ENCODE measurements at regions not wholly inside any gene's neighbourhood (a gene's known extent, or its start where the extent isn't known, plus 50 kb on each side); places are given as distances from the start of the nearest gene placed in this dataset.
"Not testable (repeated sequence)": the region's sequence is repeated elsewhere in the genome, so short reads cannot be mapped to it uniquely, and the experiment has no call there.

- no peak for DNase-seq (ENCODE audit: low read depth in 2 of 2, low spot score in 1 of 2)
Observed at GRCh38 chr1:213324859-213325258, 273.8 kb downstream of the RPS6KC1 start.

DNA sequence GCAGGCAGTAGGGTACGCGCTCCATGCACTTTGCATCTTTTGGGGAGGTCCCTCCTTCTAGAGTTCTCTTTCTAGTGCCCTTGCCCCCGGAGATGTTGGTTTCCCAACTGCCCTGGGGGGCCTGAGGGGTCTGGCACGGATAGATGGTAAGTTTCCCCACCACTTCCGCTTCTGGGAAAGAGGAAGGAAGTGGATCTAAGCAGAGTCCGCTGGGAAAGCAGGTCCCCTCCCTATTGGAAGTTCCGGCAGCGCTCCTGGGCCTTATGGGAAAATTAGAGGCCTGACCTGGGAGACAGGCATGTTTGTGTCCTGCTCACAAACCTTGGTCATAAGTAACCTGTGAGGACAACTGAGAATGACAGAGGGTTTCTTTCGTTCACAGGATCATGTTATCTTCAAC lies 274.4 kb downstream of the RPS6KC1 start:
- DNase-seq (ENCODE audit: low read depth in 2 of 2, low spot score in 1 of 2) = no peak

GRCh38 chr1:213326281-213327016 lies 275.4 kb downstream of the RPS6KC1 start:
- DNase-seq (ENCODE audit: low read depth in 2 of 2, low spot score in 1 of 2) = no peak

DNA sequence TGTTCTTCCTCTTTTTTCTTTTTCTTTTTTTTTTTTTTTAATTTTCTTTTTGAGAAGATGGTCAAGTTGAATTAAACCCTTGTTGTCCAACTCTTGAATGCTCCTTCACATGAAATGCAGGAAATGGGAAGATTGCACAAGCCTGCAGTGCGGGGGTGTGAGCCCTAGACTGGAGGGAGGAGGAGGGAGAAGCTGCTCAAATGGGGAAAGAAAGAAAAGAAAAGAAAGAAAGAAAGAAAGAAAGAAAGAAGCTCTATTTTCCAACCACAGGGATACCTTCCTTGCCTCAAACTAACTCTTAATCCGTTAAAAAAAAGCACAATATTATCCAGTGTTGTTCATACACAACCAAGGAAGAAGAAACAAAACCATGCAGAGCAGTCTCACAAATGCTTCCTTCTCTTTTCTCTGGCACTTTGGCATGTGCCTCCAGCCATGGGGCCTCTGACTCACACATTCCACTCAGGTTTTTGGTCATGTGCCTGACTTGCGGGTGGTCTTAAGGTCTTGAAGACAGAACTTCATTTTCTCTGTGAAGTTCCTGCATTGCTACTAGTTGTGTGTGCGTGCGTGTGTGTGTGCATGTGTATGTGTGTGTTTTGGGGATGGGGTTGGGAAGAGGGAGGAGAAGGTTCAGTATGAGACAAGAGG lies 276.1 kb downstream of the RPS6KC1 start:
- no peak for DNase-seq (ENCODE audit: low read depth in 2 of 2, low spot score in 1 of 2)

GRCh38 chr1:213329406-213330008 lies 278.5 kb downstream of the RPS6KC1 start:
- DNase-seq (ENCODE audit: low read depth in 2 of 2, low spot score in 1 of 2) = no peak

DNA sequence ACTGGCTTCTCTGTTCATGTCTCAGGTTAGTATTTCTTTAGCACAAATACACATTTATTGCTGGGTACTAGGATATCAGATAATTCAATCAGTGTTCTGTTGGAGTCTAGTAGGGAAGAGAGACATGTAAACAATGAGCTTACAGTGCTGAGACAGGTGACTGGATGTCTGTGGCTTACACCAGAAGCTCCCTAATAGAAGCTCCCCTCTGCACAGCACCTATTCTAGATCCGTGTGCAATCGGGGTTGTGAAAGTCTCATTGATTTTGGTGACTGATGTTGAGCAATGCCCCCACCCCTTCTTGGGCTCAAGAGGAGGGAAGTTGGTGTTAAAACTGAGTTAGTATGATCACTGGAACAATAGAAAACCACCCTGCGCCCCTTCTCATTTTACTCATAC lies 279.2 kb downstream of the RPS6KC1 start:
- DNase-seq (ENCODE audit: low read depth in 2 of 2, low spot score in 1 of 2) = no peak

GRCh38 chr1:213331631-213332175 lies 280.7 kb downstream of the RPS6KC1 start:
- no peak for DNase-seq (ENCODE audit: low read depth in 2 of 2, low spot score in 1 of 2)

GRCh38 chr1:213332491-213332890 lies 281.4 kb downstream of the RPS6KC1 start:
- no peak for DNase-seq (ENCODE audit: low read depth in 2 of 2, low spot score in 1 of 2)

DNA sequence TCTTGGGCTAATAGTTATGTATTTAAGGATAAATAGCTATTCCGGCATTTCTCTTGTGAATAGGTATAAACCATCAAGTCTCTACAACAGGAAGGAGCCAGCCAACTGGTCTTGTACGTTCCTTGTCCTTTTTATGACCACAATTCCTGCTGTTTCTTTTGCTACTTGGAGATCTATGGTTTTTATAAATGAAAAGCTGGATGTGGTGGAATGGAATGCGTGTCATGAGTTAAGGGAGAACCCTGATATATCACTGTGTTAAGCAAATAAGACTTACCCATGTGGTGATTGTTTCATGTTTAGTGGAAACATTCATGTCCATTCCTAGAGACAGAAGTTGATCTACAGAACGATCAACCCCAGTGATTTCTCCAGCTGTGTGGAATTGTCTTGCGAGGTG lies 282.1 kb downstream of the RPS6KC1 start:
- DNase-seq (ENCODE audit: low read depth in 2 of 2, low spot score in 1 of 2) = no peak

DNA sequence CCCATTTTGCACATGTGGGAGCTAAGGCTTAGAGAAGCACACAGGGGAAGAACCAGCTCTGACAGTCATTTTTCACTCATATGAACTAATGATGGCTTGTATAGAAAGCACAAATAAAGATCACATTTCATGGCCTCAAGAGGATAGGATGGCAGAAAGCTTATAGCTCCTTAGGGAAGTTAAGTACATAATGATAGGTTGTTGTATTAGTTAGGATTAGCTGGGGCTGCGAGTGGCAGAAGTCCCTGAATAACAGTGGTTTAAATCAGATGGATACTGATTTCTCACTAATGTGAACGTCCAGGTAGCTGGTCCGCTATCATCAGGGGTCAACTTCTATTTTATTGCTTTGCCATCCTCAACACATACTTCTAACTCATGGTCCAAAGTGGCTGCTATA lies 284.0 kb downstream of the RPS6KC1 start:
- DNase-seq (ENCODE audit: low read depth in 2 of 2, low spot score in 1 of 2) = no peak

DNA sequence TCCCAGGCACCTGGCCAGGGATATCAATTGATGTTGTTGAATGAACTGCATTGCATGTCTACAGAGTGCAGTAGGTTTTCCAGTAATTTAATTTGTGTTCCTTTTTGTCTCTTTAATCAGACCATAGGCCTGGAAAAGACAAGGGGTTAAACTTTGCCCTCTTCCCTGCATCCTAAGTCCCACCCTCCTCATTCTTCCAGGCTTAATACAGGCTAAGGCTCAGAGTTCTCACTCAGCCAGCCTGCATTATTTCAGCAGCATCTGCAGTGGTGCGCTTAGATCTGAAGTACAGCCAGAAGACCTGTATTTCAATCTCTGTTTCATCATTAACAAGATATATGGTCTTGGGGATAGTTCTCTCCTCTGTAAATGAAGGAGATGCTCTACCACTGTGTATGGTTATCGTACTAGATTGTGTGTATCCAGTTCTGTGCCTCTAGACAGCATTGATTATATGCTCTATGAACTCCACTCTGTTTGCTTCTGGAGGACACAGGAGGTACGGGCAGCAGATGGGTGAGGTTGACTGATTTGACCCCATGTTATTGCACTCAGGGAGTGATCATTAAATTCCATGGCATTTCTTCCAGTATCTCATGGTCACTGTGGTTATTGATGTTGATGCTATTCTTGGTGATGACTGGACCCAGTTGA lies 286.1 kb downstream of the RPS6KC1 start:
- DNase-seq (ENCODE audit: low read depth in 2 of 2, low spot score in 1 of 2) = no peak

- no peak for DNase-seq (ENCODE audit: low read depth in 2 of 2, low spot score in 1 of 2)
Observed at GRCh38 chr1:213340593-213340992, 289.6 kb downstream of the RPS6KC1 start.

GRCh38 chr1:213345621-213346020 lies 294.6 kb downstream of the RPS6KC1 start:
- DNase-seq (ENCODE audit: low read depth in 2 of 2, low spot score in 1 of 2) = no peak

- DNase-seq (ENCODE audit: low read depth in 2 of 2, low spot score in 1 of 2) = no peak
Observed at GRCh38 chr1:213357403-213357802, 306.4 kb downstream of the RPS6KC1 start.

DNA sequence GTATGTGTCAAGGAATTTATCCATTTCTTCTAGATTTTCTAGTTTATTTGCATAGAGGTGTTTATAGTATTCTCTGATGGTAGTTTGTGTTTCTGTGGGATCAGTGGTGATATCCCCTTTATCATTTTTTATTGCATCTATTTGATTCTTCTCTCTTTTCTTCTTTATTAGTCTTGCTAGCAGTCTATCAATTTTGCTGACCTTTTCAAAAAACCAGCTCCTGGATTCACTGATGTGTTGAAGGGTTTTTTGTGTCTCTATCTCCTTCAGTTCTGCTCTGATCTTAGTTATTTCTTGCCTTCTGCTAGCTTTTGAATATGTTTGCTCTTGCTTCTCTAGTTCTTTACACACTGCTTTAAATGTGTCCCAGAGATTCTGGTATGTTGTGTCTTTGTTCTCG lies 307.3 kb downstream of the RPS6KC1 start:
- not testable (repeated sequence) for DNase-seq (ENCODE audit: low read depth in 2 of 2, low spot score in 1 of 2)

DNA sequence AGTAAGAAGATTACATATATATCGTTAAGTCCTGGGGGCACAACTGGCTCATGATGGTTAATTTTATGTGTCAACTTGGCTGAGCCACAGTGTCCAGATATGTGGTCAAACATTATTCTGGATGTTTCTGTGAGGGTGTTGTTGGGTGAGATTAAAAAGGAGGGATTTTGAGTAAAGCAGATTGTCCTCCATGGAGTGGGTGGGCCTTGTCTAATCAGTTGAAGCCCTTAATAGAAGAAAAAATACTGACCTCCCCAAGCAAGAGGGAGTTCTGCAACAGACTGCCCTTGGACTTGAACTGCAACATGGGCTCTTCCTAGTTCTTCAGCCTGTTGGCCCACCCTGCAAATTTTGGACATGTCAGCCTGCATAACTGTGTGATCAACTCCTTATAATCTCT lies 311.6 kb downstream of the RPS6KC1 start:
- DNase-seq (ENCODE audit: low read depth in 2 of 2, low spot score in 1 of 2) = no peak

GRCh38 chr1:213366141-213366831 lies 315.2 kb downstream of the RPS6KC1 start:
- no peak for DNase-seq (ENCODE audit: low read depth in 2 of 2, low spot score in 1 of 2)

DNA sequence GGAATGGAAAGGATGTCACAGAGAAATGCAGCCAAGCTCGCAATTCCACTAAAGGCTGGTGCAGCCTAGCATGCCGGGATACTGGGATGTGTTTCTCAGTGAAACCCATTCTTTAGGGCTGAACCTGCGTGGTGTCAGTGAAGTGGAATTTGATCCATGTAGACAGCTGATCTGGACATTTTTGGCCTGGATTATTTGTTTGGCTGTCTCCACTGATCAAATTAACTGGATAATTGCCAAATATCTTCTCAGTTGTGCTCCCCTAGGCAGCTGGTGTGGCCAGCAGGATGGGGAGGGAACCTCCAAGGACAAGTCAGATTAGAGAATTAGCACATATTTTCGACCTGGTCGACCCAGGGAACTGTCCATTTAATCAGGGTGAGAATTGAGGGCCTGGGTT lies 318.4 kb downstream of the RPS6KC1 start:
- DNase-seq (ENCODE audit: low read depth in 2 of 2, low spot score in 1 of 2) = no peak

DNA sequence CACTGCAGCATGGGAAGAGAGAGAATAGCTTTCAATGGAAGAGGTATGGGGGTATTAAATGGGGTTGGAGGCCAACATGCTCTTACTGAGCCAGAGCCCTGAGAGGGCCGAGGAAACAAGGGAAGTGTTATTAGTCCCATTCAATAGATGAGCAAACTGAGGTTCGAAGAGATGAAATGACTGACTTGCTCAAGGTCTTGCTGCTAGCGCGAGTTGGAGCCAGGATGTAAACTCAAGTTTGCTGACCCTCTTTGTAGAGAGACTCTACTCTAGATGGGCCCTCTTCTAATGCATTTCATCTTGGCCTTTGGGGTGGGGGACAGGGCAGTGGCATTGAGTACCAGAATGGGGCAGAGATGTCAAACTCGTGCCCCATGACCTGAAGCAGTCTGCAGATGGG lies 319.5 kb downstream of the RPS6KC1 start:
- no peak for DNase-seq (ENCODE audit: low read depth in 2 of 2, low spot score in 1 of 2)

GRCh38 chr1:213371525-213371846 lies 320.4 kb downstream of the RPS6KC1 start:
- no peak for DNase-seq (ENCODE audit: low read depth in 2 of 2, low spot score in 1 of 2)

Data from stimulated activated CD8-positive, alpha-beta memory T cell treated with anti-CD3 and anti-CD28 coated beads, Interleukin-4, amount 100 ng/mL, for 1 hour (primary cell).